Tibial nerve (tissue), 4 donors: ENCODE measurements at regions not wholly inside any gene's neighbourhood (a gene's known extent, or its start where the extent isn't known, plus 50 kb on each side); places are given as distances from the start of the nearest gene placed in this dataset.

ENCODE experiments used
- DNase-seq, 2 donors: peaks; one replicate each; pipeline ENCODE4 v3.0.0-alpha.2; 2019; ENCODE audit warnings: low spot score in 2 of 2
- H3K27ac ChIP-seq, 4 donors: fragments of 200-600 bp; sonication (generic) in 3 of 4; one replicate each; pipeline ENCODE4 v1.5.1; 2017 to 2019; ENCODE audit warnings: mild to moderate bottlenecking in 1 of 4
- H3K27me3 ChIP-seq, 2 donors: fragments of 200-600 bp; sonication (generic) in 1 of 2; one replicate each; pipeline versions ENCODE4 v1.5.1 to v1.6.0; 2017 to 2019
- H3K36me3 ChIP-seq, 3 donors: fragments of 200-600 bp; sonication (generic); one replicate each; pipeline ENCODE4 v1.5.1; 2018 to 2019
- H3K4me1 ChIP-seq, 4 donors: fragments of 200-600 bp; sonication (generic) in 3 of 4; one replicate each; pipeline ENCODE4 v1.5.1; 2017 to 2019
- H3K4me3 ChIP-seq, 4 donors: fragments of 200-600 bp; sonication (generic) in 3 of 4; one replicate each; pipeline ENCODE4 v1.5.1; 2017 to 2019; ENCODE audit warnings: mild to moderate bottlenecking in 1 of 4, moderate library complexity in 1 of 4
- H3K9me3 ChIP-seq, 4 donors: fragments of 200-600 bp; sonication (generic) in 3 of 4; one replicate each; pipeline ENCODE4 v1.5.1; 2017 to 2019
- EP300 ChIP-seq, 2 donors: sonication (generic); formaldehyde crosslinking; IDR thresholded peaks; one replicate each; pipeline ENCODE4 v1.6.1; 2017; ENCODE audit warnings: antibody characterized with exemption in 2 of 2, mild to moderate bottlenecking in 1 of 2
- POLR2A ChIP-seq, 2 donors: fragments of 450-650 bp; IDR thresholded peaks; one replicate each; pipeline ENCODE4 v1.6.1; 2017; ENCODE audit warnings: antibody characterized with exemption in 2 of 2, mild to moderate bottlenecking in 2 of 2, moderate library complexity in 2 of 2
- WGBS, 2 donors: methylation state at CpG; one replicate each; pipeline ENCODE4 v1.1.5; 2018; 5-methylcytosine and 5-hydroxymethylcytosine counted together
- TF ChIP-seq, protein P1 (sequence below), 5 experiments: fragments of 200-600 bp in 3 of 5; fragments of 450-650 bp in 2 of 5; sonication (generic) in 3 of 5; IDR thresholded peaks; one replicate each; pipeline ENCODE4 v1.5.1; 2016 to 2019; ENCODE audit warnings: antibody characterized with exemption in 5 of 5, mild to moderate bottlenecking in 3 of 5, moderate library complexity in 2 of 5

DNA sequence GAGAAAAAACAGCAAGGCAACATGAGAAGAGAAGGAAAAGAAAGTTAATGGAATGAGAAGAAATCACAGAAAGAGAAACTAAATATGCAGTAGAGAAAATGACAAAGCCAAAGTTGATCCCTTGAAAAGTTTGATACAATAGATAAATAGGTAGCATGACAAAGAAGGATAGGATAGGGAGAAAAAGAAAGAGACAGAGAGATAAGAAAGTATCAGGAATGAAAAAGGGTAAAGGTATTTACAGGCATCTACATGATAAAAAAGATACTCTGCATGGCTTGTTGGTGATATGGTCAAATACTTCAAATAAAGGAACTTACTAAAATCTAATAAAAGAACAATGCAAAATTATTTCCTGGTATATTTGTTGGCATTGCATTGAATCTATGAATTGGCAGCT is 185.5 kb upstream of the TECRL start:
- TF ChIP-seq POLR2A (IDR thresholded peaks at IDR 0.05) (no peak), EP300 (IDR thresholded peaks at IDR 0.05) (no peak)
- TF ChIP-seq, protein P1, sequence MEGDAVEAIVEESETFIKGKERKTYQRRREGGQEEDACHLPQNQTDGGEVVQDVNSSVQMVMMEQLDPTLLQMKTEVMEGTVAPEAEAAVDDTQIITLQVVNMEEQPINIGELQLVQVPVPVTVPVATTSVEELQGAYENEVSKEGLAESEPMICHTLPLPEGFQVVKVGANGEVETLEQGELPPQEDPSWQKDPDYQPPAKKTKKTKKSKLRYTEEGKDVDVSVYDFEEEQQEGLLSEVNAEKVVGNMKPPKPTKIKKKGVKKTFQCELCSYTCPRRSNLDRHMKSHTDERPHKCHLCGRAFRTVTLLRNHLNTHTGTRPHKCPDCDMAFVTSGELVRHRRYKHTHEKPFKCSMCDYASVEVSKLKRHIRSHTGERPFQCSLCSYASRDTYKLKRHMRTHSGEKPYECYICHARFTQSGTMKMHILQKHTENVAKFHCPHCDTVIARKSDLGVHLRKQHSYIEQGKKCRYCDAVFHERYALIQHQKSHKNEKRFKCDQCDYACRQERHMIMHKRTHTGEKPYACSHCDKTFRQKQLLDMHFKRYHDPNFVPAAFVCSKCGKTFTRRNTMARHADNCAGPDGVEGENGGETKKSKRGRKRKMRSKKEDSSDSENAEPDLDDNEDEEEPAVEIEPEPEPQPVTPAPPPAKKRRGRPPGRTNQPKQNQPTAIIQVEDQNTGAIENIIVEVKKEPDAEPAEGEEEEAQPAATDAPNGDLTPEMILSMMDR (IDR thresholded peaks at IDR 0.05) = no peak
- DNase-seq = no peak
- Histone ChIP-seq H3K4me1 (no peaks in the 10 kb centered on the region), H3K27me3 (no peaks in the 10 kb centered on the region), H3K9me3 (peaks cover 0 to 11% (median 0%) of the 10 kb centered on the region in 4 donors), H3K27ac (no peak overlapping the region), H3K36me3 (no peaks in the 10 kb centered on the region), H3K4me3 (no peak overlapping the region)

DNA sequence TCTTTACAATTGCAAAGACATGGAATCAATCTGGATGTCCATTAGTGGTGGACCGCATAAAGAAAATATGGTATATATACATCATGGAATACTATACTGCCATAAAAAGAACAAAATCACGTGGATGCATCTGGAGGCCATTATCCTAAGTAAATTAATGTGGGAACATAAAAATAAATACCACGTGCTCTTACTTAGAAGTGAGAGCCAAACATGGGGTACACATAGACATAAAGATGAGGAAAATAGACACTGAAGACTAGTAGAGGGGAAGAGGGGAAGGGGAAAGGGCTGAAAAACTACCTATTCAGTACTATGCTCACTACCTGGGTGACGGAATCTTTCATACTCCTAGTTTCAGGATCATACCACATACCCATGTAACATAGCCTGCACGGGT is 179.3 kb upstream of the TECRL start:
- Histone ChIP-seq H3K27me3 (no peaks in the 10 kb centered on the region), H3K4me1 (no peaks in the 10 kb centered on the region), H3K4me3 (no peak overlapping the region), H3K9me3 (peaks cover 0 to 19% (median 0%) of the 10 kb centered on the region in 4 donors), H3K36me3 (no peaks in the 10 kb centered on the region), H3K27ac (no peak overlapping the region)
- no peak for DNase-seq
- TF ChIP-seq, protein P1 (IDR thresholded peaks at IDR 0.05) = no peak
- 88 to 92% methylated on average over 5 of the region's 5 CpGs for WGBS, 2 donors

DNA sequence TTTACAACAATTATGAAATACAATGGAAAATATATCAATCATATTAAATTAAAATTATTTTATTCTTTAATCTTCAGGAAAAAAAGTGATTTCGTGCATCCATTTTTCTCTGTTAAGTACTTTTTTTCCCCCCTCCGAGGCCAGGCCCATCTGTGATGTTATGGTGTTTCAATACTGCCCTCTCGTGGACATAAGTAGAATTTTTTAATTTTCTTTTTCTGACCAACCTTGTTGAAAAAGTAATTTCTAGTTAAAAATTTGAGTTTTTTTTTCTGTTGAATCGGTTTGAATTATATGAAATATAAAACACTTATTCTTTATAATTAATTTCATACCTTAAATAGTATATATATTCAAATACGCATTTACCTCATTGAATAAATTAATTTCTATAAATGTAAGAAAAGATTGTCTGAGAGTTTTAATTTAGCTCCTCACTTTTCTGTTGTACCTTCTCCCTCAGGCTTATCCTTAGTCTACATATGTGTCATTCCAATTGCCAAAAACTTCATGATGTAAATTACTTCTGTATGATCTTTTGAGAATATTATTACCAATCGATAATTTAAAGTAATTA is 175.8 kb upstream of the TECRL start:
- H3K27ac ChIP-seq = no peak overlapping the region
- no peaks in the 10 kb centered on the region for H3K36me3 ChIP-seq
- H3K9me3 ChIP-seq = peaks cover 0 to 12% (median 0%) of the 10 kb centered on the region in 4 donors
- H3K27me3 ChIP-seq = no peaks in the 10 kb centered on the region
- no peak overlapping the region for H3K4me3 ChIP-seq
- TF ChIP-seq POLR2A (IDR thresholded peaks at IDR 0.05) = no peak
- TF ChIP-seq, protein P1 (IDR thresholded peaks at IDR 0.05) = peak in 3 of 5 experiments; percentile 33 to 59 (median 50)
- no peak for DNase-seq
- no peaks in the 10 kb centered on the region for H3K4me1 ChIP-seq
- WGBS, 2 donors = 31% methylated on average over 6 of the region's 6 CpGs

DNA sequence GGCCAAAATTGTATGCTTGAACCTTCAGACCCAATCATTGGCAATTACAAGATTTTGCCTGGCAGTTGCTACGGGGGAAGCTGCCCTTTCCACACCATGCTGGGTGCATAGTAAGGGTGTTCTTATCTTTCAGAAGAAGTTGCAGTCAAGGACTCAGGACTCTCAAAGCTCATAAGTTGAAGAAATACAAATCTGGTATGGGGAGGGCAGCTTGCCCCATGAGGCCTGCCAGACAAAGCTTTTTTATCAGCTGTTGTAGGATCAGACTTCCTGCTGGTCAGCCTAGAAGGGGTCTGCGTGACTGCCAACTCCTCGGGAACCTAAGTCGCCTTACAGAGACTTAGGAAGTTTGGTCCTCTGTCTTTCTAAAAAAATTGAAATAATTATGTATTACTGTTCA is 174.9 kb upstream of the TECRL start:
- 78 to 79% methylated on average over 4 of the region's 4 CpGs for WGBS, 2 donors
- Histone ChIP-seq H3K4me3 (no peak overlapping the region), H3K36me3 (no peaks in the 10 kb centered on the region), H3K9me3 (peaks cover 0 to 6% (median 0%) of the 10 kb centered on the region in 4 donors), H3K27ac (no peak overlapping the region), H3K27me3 (no peaks in the 10 kb centered on the region), H3K4me1 (no peaks in the 10 kb centered on the region)
- no peak for DNase-seq
- TF ChIP-seq, protein P1 (IDR thresholded peaks at IDR 0.05) = no peak
- no peak for TF ChIP-seq EP300 (IDR thresholded peaks at IDR 0.05)
- no peak for TF ChIP-seq POLR2A (IDR thresholded peaks at IDR 0.05)

DNA sequence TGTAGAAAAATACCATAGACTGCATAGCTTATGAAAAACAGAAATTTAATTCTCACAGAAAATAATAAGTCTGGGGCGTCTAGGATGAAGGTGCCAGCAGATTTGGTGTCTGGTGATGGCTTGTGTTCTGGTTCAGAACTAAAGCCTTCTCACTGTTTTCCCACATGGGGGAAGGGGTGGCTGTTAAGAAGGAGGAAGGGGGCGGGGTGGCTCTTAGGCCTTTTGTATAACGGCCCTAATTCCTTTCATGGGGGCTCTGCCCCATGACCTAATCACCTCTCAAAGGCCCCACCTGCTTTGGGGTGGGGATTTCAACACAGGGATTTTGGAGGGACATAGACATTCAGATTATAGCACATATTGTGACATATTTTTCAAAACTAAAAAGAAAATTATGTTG is 173.2 kb upstream of the TECRL start:
- H3K36me3 ChIP-seq = no peaks in the 10 kb centered on the region
- TF ChIP-seq POLR2A (IDR thresholded peaks at IDR 0.05) (no peak), EP300 (IDR thresholded peaks at IDR 0.05) (no peak)
- TF ChIP-seq, protein P1 (IDR thresholded peaks at IDR 0.05) = no peak
- DNase-seq = no peak
- WGBS, 2 donors = 48 to 50% methylated on average over 3 of the region's 3 CpGs
- no peak overlapping the region for H3K4me3 ChIP-seq
- H3K4me1 ChIP-seq = no peaks in the 10 kb centered on the region
- no peaks in the 10 kb centered on the region for H3K27me3 ChIP-seq
- no peak overlapping the region for H3K27ac ChIP-seq
- peaks cover 0 to 4% (median 0%) of the 10 kb centered on the region in 4 donors for H3K9me3 ChIP-seq
